M059J (cell line): ENCODE measurements at regions not wholly inside any gene's neighbourhood (a gene's known extent, or its start where the extent isn't known, plus 50 kb on each side); places are given as distances from the start of the nearest gene placed in this dataset.
A peak's percentile ranks its signal among the peaks of the same experiment; 100 is the strongest.
"Not testable (repeated sequence)": the region's sequence is repeated elsewhere in the genome, so short reads cannot be mapped to it uniquely, and the experiment has no call there.

Experiments used
- DNase-seq: peaks from one replicate; pipeline ENCODE4 v3.0.0-alpha.2; 2012; ENCODE audit warnings: low read depth

GRCh38 chr4:19239565-19239964 lies 1012.1 kb upstream of the SLIT2 start:
- DNase-seq, result peak; percentile 73

DNA sequence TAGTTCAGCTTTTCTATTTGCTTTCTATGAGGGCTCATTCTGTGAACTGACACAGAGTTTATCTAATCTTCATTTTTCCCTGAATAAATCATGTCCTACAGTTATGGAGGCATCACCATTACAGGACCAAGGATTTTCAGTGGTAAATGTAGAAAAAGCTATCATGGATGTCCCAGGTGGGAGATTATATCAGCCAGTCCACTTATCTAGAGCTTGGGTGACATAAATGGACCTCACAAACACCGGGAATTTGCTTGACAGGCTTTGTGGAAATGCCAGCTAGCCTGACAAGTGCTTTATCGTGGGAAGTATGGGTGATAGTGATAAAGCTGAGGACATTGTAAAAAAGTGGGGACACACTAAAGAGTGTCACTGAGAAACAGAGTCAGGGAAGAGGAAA lies 1015.2 kb upstream of the SLIT2 start:
- DNase-seq, result no peak

DNA sequence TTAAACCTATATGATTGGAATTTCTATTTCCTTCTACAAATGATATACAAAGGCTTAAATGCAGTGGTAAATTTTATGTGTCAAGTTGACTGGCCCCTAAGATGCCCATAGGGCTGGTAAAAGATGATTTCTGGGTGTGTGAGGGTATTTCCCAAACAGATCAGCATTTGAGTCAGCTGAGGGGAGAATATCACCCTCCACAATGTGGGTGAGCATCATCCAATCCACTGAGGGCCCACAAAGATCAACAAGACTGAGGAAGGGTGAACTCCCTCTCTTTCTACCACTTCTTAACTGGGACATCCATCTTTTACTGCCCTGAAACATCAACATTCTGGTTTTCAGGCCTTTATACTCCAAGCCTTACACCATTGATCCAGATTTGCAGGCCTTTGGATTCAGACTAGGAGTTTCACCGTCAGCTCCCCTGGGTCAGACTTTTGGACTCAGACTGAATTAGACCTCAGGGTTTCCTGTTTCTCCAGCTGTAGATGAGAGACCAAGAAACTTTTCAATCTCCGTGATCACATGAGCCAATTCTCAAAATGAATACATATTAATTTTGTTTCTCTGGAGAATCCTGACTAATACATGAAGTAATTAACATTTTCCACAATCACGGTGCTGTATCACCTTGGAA lies 1020.7 kb upstream of the SLIT2 start:
- no peak for DNase-seq

- DNase-seq, result peak; percentile 61
Observed at GRCh38 chr4:19227701-19228100, 1024.0 kb upstream of the SLIT2 start.

DNA sequence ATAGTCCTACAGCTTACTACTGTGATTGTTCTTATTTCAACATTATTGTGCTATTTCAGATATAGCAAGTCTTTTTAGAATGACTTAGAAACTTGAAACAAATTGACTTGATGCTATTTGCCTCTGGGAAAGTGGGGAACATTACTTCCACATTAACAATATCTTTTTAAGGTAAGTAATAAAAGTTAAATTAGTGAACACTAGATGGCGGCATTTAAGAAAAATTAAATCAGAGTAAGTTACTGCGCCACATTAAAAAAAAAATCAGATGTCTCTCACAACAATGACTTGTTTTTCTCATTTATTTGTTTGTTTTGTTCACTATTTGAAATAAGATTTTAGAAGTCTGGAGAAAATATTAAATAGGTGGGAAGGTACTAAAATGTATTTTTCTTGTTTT lies 1026.9 kb upstream of the SLIT2 start:
- peak; percentile 29 for DNase-seq

DNA sequence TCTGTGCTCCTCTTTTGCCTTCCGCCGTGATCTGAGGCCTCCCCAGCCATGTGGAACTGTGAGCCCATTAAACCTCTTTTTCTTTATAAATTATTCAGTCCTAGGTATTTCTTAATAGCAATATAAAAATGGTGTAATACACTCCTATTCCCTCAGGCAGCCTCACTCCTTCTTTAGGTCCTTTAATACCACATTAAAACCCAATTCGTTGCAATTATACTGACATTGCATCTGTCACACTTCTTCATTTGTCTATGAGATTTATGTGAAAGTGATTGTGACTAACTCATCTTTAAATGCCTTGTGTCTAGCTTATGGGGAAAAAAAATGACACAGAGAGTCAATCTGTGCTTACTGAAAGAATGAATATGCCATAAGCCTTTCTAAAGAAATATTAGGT lies 1035.2 kb upstream of the SLIT2 start:
- no peak for DNase-seq

DNA sequence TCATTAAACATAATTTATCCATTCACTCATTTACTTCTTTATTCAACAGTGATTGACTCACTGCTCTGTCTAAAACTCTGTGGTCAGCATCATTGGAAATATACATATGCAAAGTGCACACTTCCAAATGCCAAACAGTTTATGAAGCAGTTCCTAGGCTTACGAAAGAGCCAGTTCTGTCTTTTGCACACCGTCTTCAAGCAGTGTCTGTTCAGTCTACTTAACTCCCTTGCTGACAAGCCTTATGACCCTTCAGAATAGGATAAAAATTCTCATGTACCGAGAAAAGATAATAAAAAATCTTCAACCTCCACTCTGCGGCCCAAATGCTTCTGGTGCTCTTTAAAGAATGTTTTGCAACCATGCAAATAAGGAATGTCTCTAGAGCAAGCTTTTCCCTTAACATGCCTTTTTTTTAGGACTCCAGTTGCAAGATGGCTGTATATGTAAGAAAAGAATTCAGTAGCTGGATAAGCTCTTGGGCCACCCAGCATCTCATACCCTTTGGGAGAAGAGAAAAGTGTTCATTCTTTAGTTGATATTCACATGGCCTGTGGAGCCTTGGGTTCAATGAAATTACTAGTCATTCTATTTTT lies 1037.0 kb upstream of the SLIT2 start:
- DNase-seq, result no peak

DNA sequence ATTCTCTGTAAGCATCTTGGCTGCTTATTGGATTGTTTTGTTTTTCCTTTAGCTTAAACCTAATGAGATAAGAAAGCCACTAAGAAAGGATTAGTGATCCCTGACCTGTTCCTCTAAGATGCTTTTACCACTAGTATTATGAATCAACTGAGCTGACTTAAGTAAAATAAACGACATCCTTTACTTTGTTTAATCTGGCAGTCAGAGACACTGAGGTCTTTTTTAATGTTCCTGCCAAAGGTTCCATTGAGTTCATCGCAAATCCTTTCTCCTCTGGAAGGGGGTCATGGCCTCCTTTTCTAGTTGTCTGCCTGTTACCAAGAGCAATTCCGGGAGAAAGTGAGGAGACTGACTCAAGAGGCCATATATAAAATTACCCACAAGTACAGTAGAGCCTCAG lies 1038.3 kb upstream of the SLIT2 start:
- peak; percentile 73 for DNase-seq

DNA sequence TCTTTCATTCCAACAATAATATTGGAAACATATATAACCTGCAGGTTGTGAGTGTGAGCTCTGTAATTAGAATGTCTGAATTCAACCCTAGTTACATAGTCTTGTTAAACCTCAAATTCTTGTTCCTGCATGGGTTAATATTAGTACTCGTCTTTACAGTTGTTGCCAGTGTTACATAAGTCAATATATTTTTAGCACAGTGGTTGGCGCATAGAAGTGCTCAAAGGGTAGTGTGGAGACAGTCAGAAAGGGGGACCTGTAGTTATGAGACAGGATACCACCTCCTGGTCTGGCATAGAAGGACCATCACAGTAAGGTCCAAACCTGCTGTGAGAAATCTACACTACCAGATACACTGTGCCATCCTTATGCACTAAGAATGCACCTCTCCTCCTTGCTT lies 1045.9 kb upstream of the SLIT2 start:
- no peak for DNase-seq

- DNase-seq, result not testable (repeated sequence)
Observed at GRCh38 chr4:19197838-19198237, 1053.9 kb upstream of the SLIT2 start.

GRCh38 chr4:19195696-19196095 lies 1056.0 kb upstream of the SLIT2 start:
- DNase-seq, result no peak

DNA sequence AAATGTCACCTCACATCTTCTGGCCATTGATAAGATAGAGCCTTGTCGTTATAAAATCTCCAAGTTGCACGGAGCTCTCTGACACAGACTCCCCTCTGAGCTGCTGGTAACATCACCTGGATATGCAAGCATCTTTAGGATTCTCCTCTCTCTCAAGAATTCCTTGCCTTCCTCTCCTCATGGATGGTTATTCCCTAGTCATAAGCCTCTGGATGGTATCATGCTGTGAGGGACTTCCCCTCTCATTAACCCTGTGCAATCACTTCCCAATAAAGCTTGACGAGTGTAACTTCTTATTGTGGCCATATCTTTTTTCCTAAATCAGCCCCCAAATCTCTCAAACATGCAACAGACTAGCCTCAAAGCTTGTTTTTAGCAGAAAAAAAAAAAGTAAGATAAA lies 1057.0 kb upstream of the SLIT2 start:
- no peak for DNase-seq

GRCh38 chr4:19193274-19193981 lies 1058.3 kb upstream of the SLIT2 start:
- DNase-seq, result no peak

GRCh38 chr4:19191979-19192650 lies 1059.6 kb upstream of the SLIT2 start:
- DNase-seq, result no peak

DNA sequence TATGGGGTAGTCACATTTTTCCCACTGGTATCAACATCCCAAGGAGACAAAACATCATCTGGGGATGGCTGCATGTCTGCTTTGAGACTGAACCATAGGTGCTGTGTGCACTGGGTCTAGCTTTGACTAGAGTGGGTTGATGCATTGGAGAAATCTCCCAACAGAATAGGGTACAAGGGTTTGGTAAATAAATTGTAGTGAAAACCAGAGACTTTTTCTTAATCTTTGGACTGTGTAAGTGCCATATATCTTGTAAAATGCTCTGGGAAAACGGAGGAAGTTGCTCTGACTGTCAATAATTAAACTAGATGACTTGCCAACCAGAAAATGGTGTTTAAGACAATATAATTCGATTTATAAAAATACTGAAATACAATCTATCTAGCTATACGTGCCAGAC lies 1064.0 kb upstream of the SLIT2 start:
- no peak for DNase-seq

DNA sequence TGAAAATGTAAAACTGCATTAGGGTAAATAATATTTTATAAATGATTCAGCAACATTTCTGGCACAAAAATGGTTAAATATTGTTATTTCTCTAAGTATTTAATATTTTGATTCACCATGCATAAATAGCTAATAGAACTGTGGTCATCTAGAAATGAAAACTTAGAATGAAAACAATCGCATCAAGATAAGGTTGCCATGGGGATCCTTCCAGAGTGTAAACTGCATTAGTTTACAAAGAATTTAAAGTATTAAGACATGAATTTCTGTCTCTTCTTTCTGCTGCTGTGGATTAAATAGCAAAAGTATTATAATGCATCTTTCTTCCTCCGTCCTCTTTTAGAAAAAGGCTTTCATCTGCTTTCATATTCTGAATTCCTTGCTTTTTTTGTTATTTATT lies 1064.6 kb upstream of the SLIT2 start:
- DNase-seq, result peak; percentile 8

GRCh38 chr4:19181631-19182030 lies 1070.1 kb upstream of the SLIT2 start:
- DNase-seq, result not testable (repeated sequence)

- no peak for DNase-seq
Observed at GRCh38 chr4:19178835-19179234, 1072.9 kb upstream of the SLIT2 start.

GRCh38 chr4:19177616-19178015 lies 1074.1 kb upstream of the SLIT2 start:
- peak; percentile 4 for DNase-seq

DNA sequence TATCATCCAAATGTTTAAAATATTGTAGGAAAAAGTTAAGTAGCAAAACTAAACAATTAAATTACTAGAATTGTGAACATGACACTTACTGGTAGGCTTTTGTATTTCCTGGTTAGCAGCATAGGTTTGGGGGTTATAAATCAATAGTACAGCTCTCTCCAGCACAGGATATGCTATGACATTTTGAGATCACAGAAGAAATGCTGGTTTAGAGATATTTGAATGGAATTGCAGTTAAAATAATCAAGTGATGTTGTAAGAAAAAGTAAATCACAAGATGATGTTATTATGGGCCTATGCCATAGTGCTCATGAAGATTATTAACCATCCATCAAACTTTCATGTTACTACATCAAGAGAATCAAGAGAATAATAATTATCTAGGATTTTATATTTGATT lies 1079.9 kb upstream of the SLIT2 start:
- DNase-seq, result no peak

- no peak for DNase-seq
Observed at GRCh38 chr4:19167311-19167710, 1084.4 kb upstream of the SLIT2 start.

GRCh38 chr4:19164334-19164733 lies 1087.4 kb upstream of the SLIT2 start:
- DNase-seq, result no peak

DNA sequence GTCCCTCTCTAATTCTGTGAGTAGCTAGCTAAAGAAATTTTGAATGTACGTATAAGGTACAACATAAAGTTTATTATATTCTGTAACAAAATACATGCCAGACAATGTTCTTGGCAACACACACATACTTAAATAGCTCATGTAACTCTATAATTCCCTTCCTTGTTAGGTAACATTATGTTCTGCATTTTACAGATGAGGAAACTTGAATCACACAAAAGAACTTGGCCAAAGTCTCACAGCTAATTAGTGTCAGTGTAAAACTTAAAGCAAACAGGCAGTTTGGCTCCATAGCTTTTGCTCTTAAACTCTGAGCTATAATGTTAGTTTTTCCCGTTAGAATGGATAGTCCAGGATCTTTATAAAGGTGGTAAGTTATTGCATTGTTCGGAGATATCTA lies 1091.8 kb upstream of the SLIT2 start:
- no peak for DNase-seq
